Stimulated activated CD8-positive, alpha-beta memory T cell treated with anti-CD3 and anti-CD28 coated beads, Interleukin-4, amount 100 ng/mL, for 1 hour (primary cell): ENCODE measurements at regions not wholly inside any gene's neighbourhood (a gene's known extent, or its start where the extent isn't known, plus 50 kb on each side); places are given as distances from the start of the nearest gene placed in this dataset.

Experiments
- DNase-seq, 2 donors: peaks; one replicate each; pipeline ENCODE4 v3.0.0-alpha.2; 2020; ENCODE audit warnings: low read depth in 2 of 2, low spot score in 1 of 2

GRCh38 chr7:155178096-155178495 lies 108.0 kb downstream of the HTR5A start:
- DNase-seq = no peak

GRCh38 chr7:155181768-155182167 lies 111.6 kb downstream of the HTR5A start:
- no peak for DNase-seq

GRCh38 chr7:155182406-155182970 lies 112.4 kb downstream of the HTR5A start:
- no peak for DNase-seq

GRCh38 chr7:155183655-155184054 lies 113.5 kb downstream of the HTR5A start:
- DNase-seq = no peak

- no peak for DNase-seq
Measured at GRCh38 chr7:155184923-155185322, 112.8 kb upstream of the INSIG1 start.

- DNase-seq = no peak
Measured at GRCh38 chr7:155187061-155187785, 110.5 kb upstream of the INSIG1 start.

GRCh38 chr7:155188357-155188756 lies 109.3 kb upstream of the INSIG1 start:
- DNase-seq = no peak

GRCh38 chr7:155188821-155189581 lies 108.7 kb upstream of the INSIG1 start:
- no peak for DNase-seq

- DNase-seq = no peak
Measured at GRCh38 chr7:155189590-155189989, 108.1 kb upstream of the INSIG1 start.

GRCh38 chr7:155190688-155191087 lies 107.0 kb upstream of the INSIG1 start:
- peak; percentile 23 to 29 for DNase-seq

GRCh38 chr7:155191137-155191536 lies 106.5 kb upstream of the INSIG1 start:
- no peak for DNase-seq

GRCh38 chr7:155191901-155192478 lies 105.7 kb upstream of the INSIG1 start:
- no peak for DNase-seq

- DNase-seq = no peak
Measured at GRCh38 chr7:155192961-155193640, 104.6 kb upstream of the INSIG1 start.

GRCh38 chr7:155193716-155194115 lies 104.0 kb upstream of the INSIG1 start:
- no peak for DNase-seq

GRCh38 chr7:155194382-155195140 lies 103.1 kb upstream of the INSIG1 start:
- DNase-seq = no peak

- DNase-seq = no peak
Measured at GRCh38 chr7:155195939-155196523, 101.6 kb upstream of the INSIG1 start.

- no peak for DNase-seq
Measured at GRCh38 chr7:155198196-155198892, 99.3 kb upstream of the INSIG1 start.

- no peak for DNase-seq
Measured at GRCh38 chr7:155198901-155199845, 98.5 kb upstream of the INSIG1 start.
